ENCODE measurements at regions not wholly inside any gene's neighbourhood (a gene's known extent, or its start where the extent isn't known, plus 50 kb on each side); places are given as distances from the start of the nearest gene placed in this dataset.

GRCh38 chr12:38961012-38961411 lies 55.6 kb upstream of the CPNE8 start:
- no peak for TF ChIP-seq POLR2A (IDR thresholded peaks at IDR 0.05; ENCODE audit: extremely low read depth, insufficient read length)
- TF ChIP-seq CTCF (IDR thresholded peaks at IDR 0.05; ENCODE audit: low read depth, low read length) = no peak
- no peak for TF ChIP-seq MYC (IDR thresholded peaks at IDR 0.05; ENCODE audit: low read depth, low read length)

Measured in NB4 (cell line).